ENCODE measurements at regions not wholly inside any gene's neighbourhood (a gene's known extent, or its start where the extent isn't known, plus 50 kb on each side); places are given as distances from the start of the nearest gene placed in this dataset.

GRCh38 chr2:195038153-195038552 lies 618.9 kb upstream of the SLC39A10 start:
- TF ChIP-seq CTCF (tag by site-specific recombination; IDR thresholded peaks at IDR 0.05), result no peak
- TF ChIP-seq ZBTB7A (tag by site-specific recombination; IDR thresholded peaks at IDR 0.05; ENCODE audit: low read depth), result no peak
- no peak for TF ChIP-seq ZNF148 (tag by site-specific recombination; IDR thresholded peaks at IDR 0.05; ENCODE audit: borderline replicate concordance)
- TF ChIP-seq PRDM10 (tag by site-specific recombination; IDR thresholded peaks at IDR 0.05), result no peak
- TF ChIP-seq ZNF785 (tag by site-specific recombination; IDR thresholded peaks at IDR 0.05), result no peak
- TF ChIP-seq ZNF843 (tag by site-specific recombination; IDR thresholded peaks at IDR 0.05), result no peak
- TF ChIP-seq MEIS1 (CRISPR knock-in tag; IDR thresholded peaks at IDR 0.05; ENCODE audit: borderline replicate concordance), result no peak
- TF ChIP-seq ZIC2 (tag by site-specific recombination; IDR thresholded peaks at IDR 0.05), result no peak
- no peak for TF ChIP-seq OSR2 (tag by site-specific recombination; IDR thresholded peaks at IDR 0.05)
- TF ChIP-seq REST (tag by site-specific recombination; IDR thresholded peaks at IDR 0.05), result no peak
- no peak for TF ChIP-seq ZNF10 (tag by site-specific recombination; IDR thresholded peaks at IDR 0.05)
- no peak for TF ChIP-seq ZNF626 (tag by site-specific recombination; IDR thresholded peaks at IDR 0.05)
- no peak for TF ChIP-seq ZNF133 (tag by site-specific recombination; IDR thresholded peaks at IDR 0.05)
- no peak for TF ChIP-seq ZNF221 (tag by site-specific recombination; IDR thresholded peaks at IDR 0.05; ENCODE audit: borderline replicate concordance)
